ENCODE measurements at regions not wholly inside any gene's neighbourhood (a gene's known extent, or its start where the extent isn't known, plus 50 kb on each side); places are given as distances from the start of the nearest gene placed in this dataset.

GRCh38 chr9:120294003-120294402, 286.0 kb downstream of the CDK5RAP2 start:
- no peak for DNase-seq (ENCODE audit: low read depth in 4 of 4, low spot score in 2 of 4)

- DNase-seq (ENCODE audit: low read depth in 4 of 4, low spot score in 2 of 4), result no peak
Measured at GRCh38 chr9:120292606-120293005, 287.4 kb downstream of the CDK5RAP2 start.

- no peak for DNase-seq (ENCODE audit: low read depth in 4 of 4, low spot score in 2 of 4)
Measured at GRCh38 chr9:120291050-120291449, 288.9 kb downstream of the CDK5RAP2 start.

GRCh38 chr9:120289990-120290975, 289.7 kb downstream of the CDK5RAP2 start:
- DNase-seq (ENCODE audit: low read depth in 4 of 4, low spot score in 2 of 4), result no peak

GRCh38 chr9:120289098-120289497, 290.9 kb downstream of the CDK5RAP2 start:
- no peak for DNase-seq (ENCODE audit: low read depth in 4 of 4, low spot score in 2 of 4)

- DNase-seq (ENCODE audit: low read depth in 4 of 4, low spot score in 2 of 4), result no peak
Measured at GRCh38 chr9:120286530-120286929, 293.4 kb downstream of the CDK5RAP2 start.

- no peak for DNase-seq (ENCODE audit: low read depth in 4 of 4, low spot score in 2 of 4)
Measured at GRCh38 chr9:120284821-120285220, 295.1 kb downstream of the CDK5RAP2 start.

- no peak for DNase-seq (ENCODE audit: low read depth in 4 of 4, low spot score in 2 of 4)
Measured at GRCh38 chr9:120281665-120282064, 298.3 kb downstream of the CDK5RAP2 start.

GRCh38 chr9:120267929-120268328, 312.0 kb downstream of the CDK5RAP2 start:
- no peak for DNase-seq (ENCODE audit: low read depth in 4 of 4, low spot score in 2 of 4)

GRCh38 chr9:120265791-120266190, 314.2 kb downstream of the CDK5RAP2 start:
- no peak for DNase-seq (ENCODE audit: low read depth in 4 of 4, low spot score in 2 of 4)

GRCh38 chr9:120264528-120264927, 315.4 kb downstream of the CDK5RAP2 start:
- no peak for DNase-seq (ENCODE audit: low read depth in 4 of 4, low spot score in 2 of 4)

- DNase-seq (ENCODE audit: low read depth in 4 of 4, low spot score in 2 of 4), result no peak
Measured at GRCh38 chr9:120263836-120264235, 316.1 kb downstream of the CDK5RAP2 start.

- no peak for DNase-seq (ENCODE audit: low read depth in 4 of 4, low spot score in 2 of 4)
Measured at GRCh38 chr9:120261419-120261818, 318.5 kb downstream of the CDK5RAP2 start.

- DNase-seq (ENCODE audit: low read depth in 4 of 4, low spot score in 2 of 4), result no peak
Measured at GRCh38 chr9:120259100-120259499, 320.9 kb downstream of the CDK5RAP2 start.

- no peak for DNase-seq (ENCODE audit: low read depth in 4 of 4, low spot score in 2 of 4)
Measured at GRCh38 chr9:120258096-120258495, 321.9 kb downstream of the CDK5RAP2 start.

- DNase-seq (ENCODE audit: low read depth in 4 of 4, low spot score in 2 of 4), result no peak
Measured at GRCh38 chr9:120257483-120257882, 322.5 kb downstream of the CDK5RAP2 start.

- DNase-seq (ENCODE audit: low read depth in 4 of 4, low spot score in 2 of 4), result no peak
Measured at GRCh38 chr9:120256146-120256545, 323.8 kb downstream of the CDK5RAP2 start.

- DNase-seq (ENCODE audit: low read depth in 4 of 4, low spot score in 2 of 4), result no peak
Measured at GRCh38 chr9:120252248-120252647, 327.7 kb downstream of the CDK5RAP2 start.

- DNase-seq (ENCODE audit: low read depth in 4 of 4, low spot score in 2 of 4), result no peak
Measured at GRCh38 chr9:120242116-120242811, 337.7 kb downstream of the CDK5RAP2 start.

GRCh38 chr9:120236596-120236995, 343.4 kb downstream of the CDK5RAP2 start:
- no peak for DNase-seq (ENCODE audit: low read depth in 4 of 4, low spot score in 2 of 4)

GRCh38 chr9:120235081-120235480, 344.9 kb downstream of the CDK5RAP2 start:
- DNase-seq (ENCODE audit: low read depth in 4 of 4, low spot score in 2 of 4), result no peak

- no peak for DNase-seq (ENCODE audit: low read depth in 4 of 4, low spot score in 2 of 4)
Measured at GRCh38 chr9:120230227-120230626, 349.7 kb downstream of the CDK5RAP2 start.

Measured in left renal cortex interstitium (tissue), 4 donors.